Endothelial cell of umbilical vein (primary cell): ENCODE measurements at regions not wholly inside any gene's neighbourhood (a gene's known extent, or its start where the extent isn't known, plus 50 kb on each side); places are given as distances from the start of the nearest gene placed in this dataset.
A peak's percentile ranks its signal among the peaks of the same experiment; 100 is the strongest.

Experiments
- BruUV-seq: library from RNA; stranded (reverse); fragments of 400-500 nt; replicated peaks from 2 replicates; lab custom pipeline; 2021; lab: Mats Ljungman, UMichigan
- CTCF ChIA-PET: fragments of 300-600, 350-600 bp; sonication (Branson Sonifier 250); formaldehyde crosslinking; loops from one replicate; lab custom pipeline; 2021; ENCODE audit warnings: antibody characterized with exemption, inconsistent platforms; lab: Charles Lee
- POLR2A ChIA-PET: fragments of 300-600, 350-600 bp; sonication (Branson Sonifier 250); formaldehyde crosslinking; loops from one replicate; lab custom pipeline; 2021; ENCODE audit warnings: antibody characterized with exemption, inconsistent platforms; lab: Charles Lee
- DNase-seq: peaks from one replicate; pipeline ENCODE4 v3.0.0-alpha.2; 2011; ENCODE audit warnings: low read depth, low spot score
- FAIRE-seq: peaks from 2 replicates; lab custom pipeline; 2011; peaks lifted over from hg19 to GRCh38; lab: Jason Lieb, UNC
- H2AFZ ChIP-seq: 2 replicates; pipeline ENCODE4 v1.6.0; 2012; ENCODE audit warnings: low read depth, low read length, control low read depth, inconsistent platforms
- H3K27ac ChIP-seq: 2 replicates; pipeline ENCODE4 v1.5.1; 2011; ENCODE audit warnings: low read depth, mild to moderate bottlenecking, control low read depth, low read length, moderate library complexity; ENCODE audit not compliant: insufficient read depth
- H3K27me3 ChIP-seq, 2 experiments: 2 replicates each; pipeline versions ENCODE4 v1.6.0 to v1.6.1; 2011; ENCODE audit warnings: low read length in 2 of 2, mixed read lengths in 1 of 2; ENCODE audit not compliant: control insufficient read depth in 2 of 2, insufficient read depth in 2 of 2
- H3K36me3 ChIP-seq, 2 experiments: 2 replicates in 1 of 2; 3 replicates in 1 of 2; pipeline ENCODE4 v1.5.1; 2011; ENCODE audit warnings: low read length in 2 of 2, mild to moderate bottlenecking in 1 of 2, moderate library complexity in 1 of 2; ENCODE audit not compliant: control insufficient read depth in 2 of 2, insufficient read depth in 2 of 2; ENCODE audit errors: extremely low read depth in 1 of 2
- H3K4me1 ChIP-seq: 3 replicates; pipeline ENCODE4 v1.5.1; 2011; ENCODE audit warnings: mild to moderate bottlenecking, low read length; ENCODE audit not compliant: control insufficient read depth, insufficient read depth; ENCODE audit errors: extremely low read depth
- H3K4me2 ChIP-seq: 2 replicates; pipeline ENCODE4 v1.6.1; 2011; ENCODE audit warnings: low read length, control low read depth, mixed read lengths; ENCODE audit not compliant: insufficient read depth
- H3K4me3 ChIP-seq, 3 experiments: fragments of 200-600 bp in 1 of 3; sonication (generic), shearing (Covaris generic) in 1 of 3; replicated peaks in 1 of 3; 2 replicates each; pipeline ENCODE4 v1.5.1; 2011 to 2016; ENCODE audit warnings: control low read depth in 3 of 3, low read length in 3 of 3, mild to moderate bottlenecking in 2 of 3, inconsistent platforms in 1 of 3, low read depth in 1 of 3, moderate library complexity in 1 of 3; ENCODE audit not compliant: insufficient read depth in 1 of 3
- H3K79me2 ChIP-seq: 2 replicates; pipeline ENCODE4 v1.6.0; 2012; ENCODE audit warnings: low read length, inconsistent platforms; ENCODE audit not compliant: control insufficient read depth, insufficient read depth
- H3K9ac ChIP-seq: replicated peaks from 2 replicates; pipeline ENCODE3; 2011; ENCODE audit warnings: low read length, control low read depth; ENCODE audit not compliant: insufficient read depth; ENCODE audit errors: extremely low read depth
- H3K9me1 ChIP-seq: replicated peaks from 3 replicates; pipeline ENCODE4 v1.6.0; 2011; ENCODE audit warnings: mild to moderate bottlenecking, low read length; ENCODE audit not compliant: control insufficient read depth, insufficient read depth; ENCODE audit errors: extremely low read depth
- H3K9me3 ChIP-seq: replicated peaks from 2 replicates; pipeline ENCODE4 v1.5.1; 2012; ENCODE audit warnings: low read length, inconsistent platforms; ENCODE audit not compliant: control insufficient read depth, insufficient read depth
- H4K20me1 ChIP-seq: replicated peaks from 2 replicates; pipeline ENCODE3; 2011; ENCODE audit warnings: mild to moderate bottlenecking, low read length; ENCODE audit not compliant: control insufficient read depth, insufficient read depth; ENCODE audit errors: extremely low read depth
- CTCF ChIP-seq, 2 donors: IDR thresholded peaks; 1 replicate in 1 of 2; 2 replicates in 1 of 2; pipeline ENCODE4 v1.5.1; 2011; ENCODE audit warnings: low read length in 2 of 2, mild to moderate bottlenecking in 2 of 2, moderate library complexity in 2 of 2, control low read depth in 1 of 2, inconsistent platforms in 1 of 2, low read depth in 1 of 2; ENCODE audit not compliant: insufficient read depth in 1 of 2; ENCODE audit errors: extremely low read depth in 1 of 2
- EZH2 ChIP-seq: IDR thresholded peaks from 2 replicates; pipeline ENCODE4 v1.6.1; 2012; ENCODE audit warnings: borderline replicate concordance, low read depth, mild to moderate bottlenecking, moderate library complexity, low read length, inconsistent platforms; ENCODE audit not compliant: severe bottlenecking
- GATA2 ChIP-seq: IDR thresholded peaks from 2 replicates; pipeline ENCODE4 v1.7.0; 2011; ENCODE audit warnings: low read depth, mild to moderate bottlenecking, moderate library complexity, mixed read lengths, low read length; ENCODE audit not compliant: insufficient read length, insufficient read depth
- JUN ChIP-seq: IDR thresholded peaks from 2 replicates; pipeline ENCODE4 v1.6.1; 2011; ENCODE audit warnings: borderline replicate concordance, low read depth; ENCODE audit not compliant: insufficient read length, insufficient read depth
- MAX ChIP-seq: IDR thresholded peaks from 2 replicates; pipeline ENCODE4 v1.6.1; 2011; ENCODE audit not compliant: insufficient read depth, insufficient read length
- MYC ChIP-seq: IDR thresholded peaks from one replicate; pipeline ENCODE4 v1.6.1; 2011; ENCODE audit warnings: mild to moderate bottlenecking, low read depth, low read length
- POLR2A ChIP-seq: IDR thresholded peaks from 2 replicates; pipeline ENCODE4 v1.6.1; 2012; ENCODE audit warnings: low read depth, mild to moderate bottlenecking, control low read depth, low read length
- POLR2AphosphoS5 ChIP-seq: IDR thresholded peaks from 2 replicates; pipeline ENCODE4 v1.6.1; 2012; ENCODE audit warnings: low read depth, mild to moderate bottlenecking, control low read depth, low read length, moderate library complexity; ENCODE audit not compliant: insufficient read depth
- dilution Hi-C: fragments of 300-500 bp; cut with MboI; formaldehyde crosslinking; loops from one replicate; pipeline ENCODE4 v1.15.0; 2019; ENCODE audit warnings: low sequenced_read_pairs; ENCODE audit not compliant: extremely low pct_ligation_motif_present
- intact Hi-C: fragments of 100-400 bp; cut with micrococcal nuclease; formaldehyde crosslinking; loops from one replicate; pipeline ENCODE4 v1.10.0; 2022

GRCh38 chr18:71707400-71707799, 836.7 kb downstream of the CBLN2 start:
- H3K9me3 ChIP-seq: no peaks in the 10 kb centered on the region
- H3K79me2 ChIP-seq: no peaks in the 10 kb centered on the region
- intact Hi-C loops (no loop called here), dilution Hi-C loops (no loop called here)
- ChIA-PET POLR2A (no interaction called here), CTCF (no interaction called here)
- no peak overlapping the region for H2AFZ ChIP-seq
- no peak overlapping the region for H3K9ac ChIP-seq
- no peaks in the 10 kb centered on the region for H4K20me1 ChIP-seq
- H3K27me3 ChIP-seq: no peaks in the 10 kb centered on the region
- TF ChIP-seq MYC (no peak), POLR2A (no peak), MAX (no peak), GATA2 (no peak), POLR2AphosphoS5 (no peak)
- no peaks in the 10 kb centered on the region for H3K36me3 ChIP-seq
- H3K9me1 ChIP-seq: no peaks in the 10 kb centered on the region
- H3K4me1 ChIP-seq: no peaks in the 10 kb centered on the region
- H3K4me2 ChIP-seq: no peak overlapping the region
- FAIRE-seq (no peak), DNase-seq (no peak)
- no peak overlapping the region for H3K27ac ChIP-seq
- no TSS peak for BruUV-seq
- no peak overlapping the region for H3K4me3 ChIP-seq

- Histone ChIP-seq H3K4me2 (no peak overlapping the region), H3K4me3 (no peak overlapping the region), H3K79me2 (no peaks in the 10 kb centered on the region), H3K27me3 (no peaks in the 10 kb centered on the region), H3K36me3 (no peaks in the 10 kb centered on the region), H4K20me1 (no peaks in the 10 kb centered on the region), H3K9ac (no peak overlapping the region), H3K27ac (no peak overlapping the region), H3K9me3 (no peaks in the 10 kb centered on the region), H3K4me1 (no peaks in the 10 kb centered on the region), H2AFZ (no peak overlapping the region), H3K9me1 (no peaks in the 10 kb centered on the region)
- intact Hi-C loops: no loop called here
- TF ChIP-seq GATA2 (no peak), CTCF (IDR thresholded peaks at IDR 0.05; ENCODE audit: extremely low read depth in 1 of 2, insufficient read depth in 1 of 2, low read depth in 1 of 2, low read length in 2 of 2) (no peak), POLR2A (no peak), JUN (no peak), EZH2 (no peak), POLR2AphosphoS5 (no peak)
- dilution Hi-C loops: no loop called here
- DNase-seq (no peak), FAIRE-seq (peak; percentile 15)
- POLR2A ChIA-PET: no interaction called here
- CTCF ChIA-PET: no interaction called here
- no TSS peak for BruUV-seq
These were observed 854.6 kb downstream of the CBLN2 start for GRCh38 chr18:71689416-71690160.
